ENCODE measurements at regions not wholly inside any gene's neighbourhood (a gene's known extent, or its start where the extent isn't known, plus 50 kb on each side); places are given as distances from the start of the nearest gene placed in this dataset.

GRCh38 chr14:40733206-40733605 lies 873.5 kb upstream of the LRFN5 start:
- no peak for FAIRE-seq
- DNase-seq (ENCODE audit: low read depth in 1 of 2, low spot score in 1 of 2), result no peak
- ATAC-seq, result no peak
- TF ChIP-seq, protein P1, sequence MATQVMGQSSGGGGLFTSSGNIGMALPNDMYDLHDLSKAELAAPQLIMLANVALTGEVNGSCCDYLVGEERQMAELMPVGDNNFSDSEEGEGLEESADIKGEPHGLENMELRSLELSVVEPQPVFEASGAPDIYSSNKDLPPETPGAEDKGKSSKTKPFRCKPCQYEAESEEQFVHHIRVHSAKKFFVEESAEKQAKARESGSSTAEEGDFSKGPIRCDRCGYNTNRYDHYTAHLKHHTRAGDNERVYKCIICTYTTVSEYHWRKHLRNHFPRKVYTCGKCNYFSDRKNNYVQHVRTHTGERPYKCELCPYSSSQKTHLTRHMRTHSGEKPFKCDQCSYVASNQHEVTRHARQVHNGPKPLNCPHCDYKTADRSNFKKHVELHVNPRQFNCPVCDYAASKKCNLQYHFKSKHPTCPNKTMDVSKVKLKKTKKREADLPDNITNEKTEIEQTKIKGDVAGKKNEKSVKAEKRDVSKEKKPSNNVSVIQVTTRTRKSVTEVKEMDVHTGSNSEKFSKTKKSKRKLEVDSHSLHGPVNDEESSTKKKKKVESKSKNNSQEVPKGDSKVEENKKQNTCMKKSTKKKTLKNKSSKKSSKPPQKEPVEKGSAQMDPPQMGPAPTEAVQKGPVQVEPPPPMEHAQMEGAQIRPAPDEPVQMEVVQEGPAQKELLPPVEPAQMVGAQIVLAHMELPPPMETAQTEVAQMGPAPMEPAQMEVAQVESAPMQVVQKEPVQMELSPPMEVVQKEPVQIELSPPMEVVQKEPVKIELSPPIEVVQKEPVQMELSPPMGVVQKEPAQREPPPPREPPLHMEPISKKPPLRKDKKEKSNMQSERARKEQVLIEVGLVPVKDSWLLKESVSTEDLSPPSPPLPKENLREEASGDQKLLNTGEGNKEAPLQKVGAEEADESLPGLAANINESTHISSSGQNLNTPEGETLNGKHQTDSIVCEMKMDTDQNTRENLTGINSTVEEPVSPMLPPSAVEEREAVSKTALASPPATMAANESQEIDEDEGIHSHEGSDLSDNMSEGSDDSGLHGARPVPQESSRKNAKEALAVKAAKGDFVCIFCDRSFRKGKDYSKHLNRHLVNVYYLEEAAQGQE (IDR thresholded peaks at IDR 0.05), result no peak
- TF ChIP-seq MAFK (IDR thresholded peaks at IDR 0.05; ENCODE audit: partially characterized antibody) (peak; percentile 74), EHF (CRISPR knock-in tag; IDR thresholded peaks at IDR 0.05) (no peak), ZC3H11A (IDR thresholded peaks at IDR 0.05) (no peak), SMC3 (IDR thresholded peaks at IDR 0.05) (no peak), POLR2AphosphoS2 (conservative IDR thresholded peaks at IDR 0.05; ENCODE audit: low read length) (no peak)
- Histone ChIP-seq H3K27ac (no peak overlapping the region), H3K4me2 (no peak overlapping the region), H3K4me1 (no peaks in the 10 kb centered on the region), H3K9me3 (no peaks in the 10 kb centered on the region; the same call in 1 of the 3 replicates), H3K4me3 (no peak overlapping the region)
- WGBS (ENCODE audit: missing lambda C conversion rate), result 0% methylated on average over 1 of the region's 1 CpG
- POLR2A ChIA-PET, result no interaction called here
- CTCF ChIA-PET, result no interaction called here

- CTCF ChIA-PET, result no interaction called here
- Histone ChIP-seq H3K4me2 (no peak overlapping the region), H3K4me3 (no peak overlapping the region), H3K9me3 (no peaks in the 10 kb centered on the region), H3K27ac (no peak overlapping the region), H3K4me1 (no peaks in the 10 kb centered on the region)
- TF ChIP-seq HOXB13 (CRISPR knock-in tag; IDR thresholded peaks at IDR 0.05; ENCODE audit: low read depth), result no peak
- no peak for TF ChIP-seq CBX8 (IDR thresholded peaks at IDR 0.05)
- no peak for TF ChIP-seq USF2 (IDR thresholded peaks at IDR 0.05)
- no peak for TF ChIP-seq POLR2AphosphoS2 (conservative IDR thresholded peaks at IDR 0.05; ENCODE audit: low read length)
- POLR2A ChIA-PET, result no interaction called here
- no peak for ATAC-seq
- 0% methylated on average over 2 of the region's 2 CpGs for WGBS (ENCODE audit: missing lambda C conversion rate)
- no peak for DNase-seq (ENCODE audit: low read depth in 1 of 2, low spot score in 1 of 2)
- no peak for FAIRE-seq
Measured at GRCh38 chr14:40727107-40727506, 879.6 kb upstream of the LRFN5 start.

- DNase-seq (ENCODE audit: low read depth in 1 of 2, low spot score in 1 of 2) (no peak), ATAC-seq (no peak), FAIRE-seq (no peak)
- POLR2A ChIA-PET, result no interaction called here
- Histone ChIP-seq H3K4me2 (no peak overlapping the region), H3K27ac (no peak overlapping the region), H3K4me1 (no peaks in the 10 kb centered on the region), H3K9me3 (no peaks in the 10 kb centered on the region; the same call in 2 of the 3 replicates), H3K4me3 (no peak overlapping the region)
- CTCF ChIA-PET, result no interaction called here
- 8% methylated on average over 5 of the region's 5 CpGs for WGBS (ENCODE audit: missing lambda C conversion rate)
- TF ChIP-seq NFE2L2 (conservative IDR thresholded peaks at IDR 0.05; ENCODE audit: low read length) (no peak), RCOR1 (IDR thresholded peaks at IDR 0.05; ENCODE audit: low read depth, low read length) (no peak), EHMT2 (IDR thresholded peaks at IDR 0.05; ENCODE audit: low read depth) (no peak), BHLHE40 (IDR thresholded peaks at IDR 0.05; ENCODE audit: low read depth, low read length) (no peak), CBX2 (IDR thresholded peaks at IDR 0.05; ENCODE audit: borderline replicate concordance, low read depth) (no peak), FOSB (CRISPR knock-in tag; IDR thresholded peaks at IDR 0.05) (no peak), FOXS1 (CRISPR knock-in tag; IDR thresholded peaks at IDR 0.05) (no peak), HOXB13 (CRISPR knock-in tag; IDR thresholded peaks at IDR 0.05; ENCODE audit: low read depth) (no peak), CHD4 (IDR thresholded peaks at IDR 0.05; ENCODE audit: borderline replicate concordance) (no peak), RARB (CRISPR knock-in tag; IDR thresholded peaks at IDR 0.05) (no peak)
Measured at GRCh38 chr14:40713387-40713786, 893.3 kb upstream of the LRFN5 start.

- H3K9me3 ChIP-seq, result no peaks in the 10 kb centered on the region; the same call in 2 of the 3 replicates
- ChIA-PET CTCF (no interaction called here), POLR2A (no interaction called here)
- ATAC-seq (no peak), DNase-seq (ENCODE audit: low read depth in 1 of 2, low spot score in 1 of 2) (no peak), FAIRE-seq (no peak)
- H3K4me3 ChIP-seq, result no peak overlapping the region
- WGBS (ENCODE audit: missing lambda C conversion rate), result 0% methylated on average over 1 of the region's 1 CpG
- H3K27ac ChIP-seq, result no peak overlapping the region
- H3K4me1 ChIP-seq, result no peaks in the 10 kb centered on the region
- no peak for TF ChIP-seq ZNF302 (CRISPR knock-in tag; IDR thresholded peaks at IDR 0.05)
- H3K4me2 ChIP-seq, result no peak overlapping the region
Measured at GRCh38 chr14:40697231-40697630, 909.4 kb upstream of the LRFN5 start.

Measured in A549 (cell line).